ENCODE measurements at regions not wholly inside any gene's neighbourhood (a gene's known extent, or its start where the extent isn't known, plus 50 kb on each side); places are given as distances from the start of the nearest gene placed in this dataset.

GRCh38 chr4:11297627-11298026, 131.1 kb downstream of the HS3ST1 start:
- TF ChIP-seq CTCF (IDR thresholded peaks at IDR 0.05) (no peak), POLR2A (IDR thresholded peaks at IDR 0.05) (no peak), POLR2AphosphoS5 (IDR thresholded peaks at IDR 0.05; ENCODE audit: insufficient read depth in 1 of 2, low read depth in 1 of 2) (no peak)
